MCF 10A (cell line): ENCODE measurements at regions not wholly inside any gene's neighbourhood (a gene's known extent, or its start where the extent isn't known, plus 50 kb on each side); places are given as distances from the start of the nearest gene placed in this dataset.

Source experiments
- BruUV-seq: library from RNA; stranded (reverse); fragments of 400-500 nt; replicated peaks from 2 replicates; lab custom pipeline; 2021; lab: Mats Ljungman, UMichigan
- CTCF ChIA-PET: fragments of 300-600 bp; sonication (Branson Sonifier 250); formaldehyde crosslinking; extraction: SDS; loops from one replicate; lab custom pipeline; 2021; ENCODE audit warnings: antibody characterized with exemption, inconsistent platforms; lab: Yijun Ruan, JAX
- POLR2A ChIA-PET: fragments of 300-600, 350-650 bp; sonication (Branson Sonifier 250); formaldehyde crosslinking; extraction: SDS; loops from one replicate; lab custom pipeline; 2020; ENCODE audit warnings: antibody characterized with exemption, inconsistent platforms; lab: Yijun Ruan, JAX
- DNase-seq: peaks from one replicate; pipeline ENCODE4 v3.0.0-alpha.2; 2018; ENCODE audit not compliant: unreplicated experiment
- H3K27ac Mint-ChIP-seq: one replicate; pipeline ENCODE4 v1.8.0; 2022; ENCODE audit warnings: mild to moderate bottlenecking, low read depth, mixed read lengths; ENCODE audit not compliant: unreplicated experiment
- H3K27me3 Mint-ChIP-seq: one replicate; pipeline ENCODE4 v1.8.0; 2022; ENCODE audit warnings: mixed read lengths; ENCODE audit not compliant: insufficient read depth, unreplicated experiment
- H3K36me3 Mint-ChIP-seq: one replicate; pipeline ENCODE4 v1.8.0; 2022; ENCODE audit warnings: mild to moderate bottlenecking, moderate library complexity, mixed read lengths; ENCODE audit not compliant: insufficient read depth, unreplicated experiment
- H3K4me1 Mint-ChIP-seq: one replicate; pipeline ENCODE4 v1.8.0; 2022; ENCODE audit warnings: mixed read lengths; ENCODE audit not compliant: insufficient read depth, unreplicated experiment
- H3K4me3 Mint-ChIP-seq: one replicate; pipeline ENCODE4 v1.8.0; 2022; ENCODE audit warnings: mild to moderate bottlenecking, moderate library complexity, mixed read lengths; ENCODE audit not compliant: unreplicated experiment
- H3K9me3 Mint-ChIP-seq: one replicate; pipeline ENCODE4 v1.8.0; 2022; ENCODE audit warnings: mixed read lengths; ENCODE audit not compliant: unreplicated experiment
- intact Hi-C: fragments of 100-400 bp; cut with micrococcal nuclease; formaldehyde crosslinking; loops from 2 replicates; pipeline ENCODE4 v1.14.1; 2022
- TF ChIP-seq, protein P1 (sequence below): fragments of 200-600 bp; IDR thresholded peaks from one replicate; pipeline ENCODE4 v1.8.0; 2022; ENCODE audit warnings: antibody characterized with exemption, mild to moderate bottlenecking; ENCODE audit not compliant: unreplicated experiment

DNA sequence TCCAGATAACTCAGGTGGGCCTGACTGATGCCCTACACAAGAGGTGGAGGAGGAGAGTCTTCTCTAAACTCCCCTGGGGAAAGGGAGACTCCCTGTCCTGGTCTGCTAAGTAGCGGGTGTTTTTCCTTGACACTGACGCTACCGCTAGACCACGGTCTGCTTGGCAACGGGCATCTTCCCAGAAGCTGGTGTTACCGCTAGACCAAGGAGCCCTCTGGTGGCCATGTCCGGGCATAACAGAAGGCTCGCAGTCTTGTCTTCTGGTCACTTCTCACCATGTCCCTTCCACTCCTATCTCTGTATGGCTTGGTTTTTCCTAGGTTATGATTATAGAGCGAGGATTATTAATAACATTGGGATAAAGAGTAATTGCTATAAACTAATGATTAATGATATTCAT is 965.5 kb downstream of the TMEM121 start:
- Mint-ChIP-seq H3K9me3 (no peaks in the 10 kb centered on the region), H3K27ac (no peak overlapping the region), H3K4me3 (no peak overlapping the region), H3K36me3 (no peaks in the 10 kb centered on the region), H3K27me3 (peaks cover 20% of the 10 kb centered on the region), H3K4me1 (peaks cover 5% of the 10 kb centered on the region)
- TF ChIP-seq, protein P1, sequence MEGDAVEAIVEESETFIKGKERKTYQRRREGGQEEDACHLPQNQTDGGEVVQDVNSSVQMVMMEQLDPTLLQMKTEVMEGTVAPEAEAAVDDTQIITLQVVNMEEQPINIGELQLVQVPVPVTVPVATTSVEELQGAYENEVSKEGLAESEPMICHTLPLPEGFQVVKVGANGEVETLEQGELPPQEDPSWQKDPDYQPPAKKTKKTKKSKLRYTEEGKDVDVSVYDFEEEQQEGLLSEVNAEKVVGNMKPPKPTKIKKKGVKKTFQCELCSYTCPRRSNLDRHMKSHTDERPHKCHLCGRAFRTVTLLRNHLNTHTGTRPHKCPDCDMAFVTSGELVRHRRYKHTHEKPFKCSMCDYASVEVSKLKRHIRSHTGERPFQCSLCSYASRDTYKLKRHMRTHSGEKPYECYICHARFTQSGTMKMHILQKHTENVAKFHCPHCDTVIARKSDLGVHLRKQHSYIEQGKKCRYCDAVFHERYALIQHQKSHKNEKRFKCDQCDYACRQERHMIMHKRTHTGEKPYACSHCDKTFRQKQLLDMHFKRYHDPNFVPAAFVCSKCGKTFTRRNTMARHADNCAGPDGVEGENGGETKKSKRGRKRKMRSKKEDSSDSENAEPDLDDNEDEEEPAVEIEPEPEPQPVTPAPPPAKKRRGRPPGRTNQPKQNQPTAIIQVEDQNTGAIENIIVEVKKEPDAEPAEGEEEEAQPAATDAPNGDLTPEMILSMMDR: peak; percentile 33
- CTCF ChIA-PET: interaction anchor here (1.2 kb wide), 1 partner anchor 246 kb away, joined by 3 read pairs; no protein-coding TSS in a partner anchor
- intact Hi-C loops: no loop called here
- no TSS peak for BruUV-seq
- DNase-seq: peak; percentile 23
- POLR2A ChIA-PET: no interaction called here

- POLR2A ChIA-PET: no interaction called here
- Mint-ChIP-seq H3K36me3 (no peaks in the 10 kb centered on the region), H3K27me3 (peaks cover 13% of the 10 kb centered on the region), H3K4me1 (peaks cover 5% of the 10 kb centered on the region), H3K4me3 (no peak overlapping the region), H3K9me3 (no peaks in the 10 kb centered on the region), H3K27ac (no peak overlapping the region)
- TF ChIP-seq, protein P1: no peak
- CTCF ChIA-PET: interaction anchor here (0.7 kb wide), 1 partner anchor 140 kb away, joined by 3 read pairs; no protein-coding TSS in a partner anchor
- no peak for DNase-seq
- intact Hi-C loops: no loop called here
- no TSS peak for BruUV-seq
Observed at GRCh38 chr14:106493962-106494823, 967.8 kb downstream of the TMEM121 start.

DNA sequence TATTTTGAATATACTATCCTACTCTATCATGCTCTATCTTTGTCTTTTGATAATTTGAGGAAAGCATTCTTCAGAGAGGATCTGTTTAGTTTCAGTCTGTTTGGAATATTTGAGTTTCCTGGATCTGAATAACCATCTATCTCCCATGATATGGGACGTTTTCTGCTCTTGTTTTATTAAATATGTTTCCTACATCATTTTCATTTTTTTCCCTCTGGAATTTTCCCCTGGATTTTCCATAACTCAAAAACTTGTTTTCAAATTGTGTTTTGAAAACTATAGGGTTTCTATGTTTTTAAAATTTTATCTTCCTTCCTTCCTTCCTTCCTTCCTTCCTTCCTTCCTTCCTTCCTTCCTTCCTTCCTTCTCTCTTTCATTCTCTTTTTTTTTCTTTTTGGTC is 974.2 kb downstream of the TMEM121 start:
- H3K9me3 Mint-ChIP-seq: no peaks in the 10 kb centered on the region
- no TSS peak for BruUV-seq
- peaks cover 62% of the 10 kb centered on the region for H3K27me3 Mint-ChIP-seq
- no peak overlapping the region for H3K27ac Mint-ChIP-seq
- peaks cover 6% of the 10 kb centered on the region for H3K36me3 Mint-ChIP-seq
- no peaks in the 10 kb centered on the region for H3K4me1 Mint-ChIP-seq
- H3K4me3 Mint-ChIP-seq: no peak overlapping the region
- ChIA-PET POLR2A (interaction anchor here (0.7 kb wide), 1 partner anchor 14 kb away, joined by 6 read pairs; no protein-coding TSS in a partner anchor), CTCF (interaction anchor here (0.7 kb wide), 1 partner anchor 963 kb away, joined by 3 read pairs; no protein-coding TSS in a partner anchor)
- DNase-seq: no peak
- intact Hi-C loops: no loop called here
- TF ChIP-seq, protein P1: no peak

- TF ChIP-seq, protein P1: no peak
- H3K36me3 Mint-ChIP-seq: peaks cover 6% of the 10 kb centered on the region
- no peak for DNase-seq
- intact Hi-C loops: no loop called here
- ChIA-PET CTCF (no interaction called here), POLR2A (no interaction called here)
- H3K4me1 Mint-ChIP-seq: no peaks in the 10 kb centered on the region
- BruUV-seq: no TSS peak
- no peaks in the 10 kb centered on the region for H3K9me3 Mint-ChIP-seq
- H3K4me3 Mint-ChIP-seq: no peak overlapping the region
- H3K27ac Mint-ChIP-seq: no peak overlapping the region
- H3K27me3 Mint-ChIP-seq: peaks cover 60% of the 10 kb centered on the region
Observed at GRCh38 chr14:106501898-106502297, 975.5 kb downstream of the TMEM121 start.
